MCF 10A (cell line): ENCODE measurements at regions not wholly inside any gene's neighbourhood (a gene's known extent, or its start where the extent isn't known, plus 50 kb on each side); places are given as distances from the start of the nearest gene placed in this dataset.

Experiments used
- BruUV-seq: library from RNA; stranded (reverse); fragments of 400-500 nt; replicated peaks from 2 replicates; lab custom pipeline; 2021; lab: Mats Ljungman, UMichigan
- CTCF ChIA-PET: fragments of 300-600 bp; sonication (Branson Sonifier 250); formaldehyde crosslinking; extraction: SDS; loops from one replicate; lab custom pipeline; 2021; ENCODE audit warnings: antibody characterized with exemption, inconsistent platforms; lab: Yijun Ruan, JAX
- POLR2A ChIA-PET: fragments of 300-600, 350-650 bp; sonication (Branson Sonifier 250); formaldehyde crosslinking; extraction: SDS; loops from one replicate; lab custom pipeline; 2020; ENCODE audit warnings: antibody characterized with exemption, inconsistent platforms; lab: Yijun Ruan, JAX
- DNase-seq: peaks from one replicate; pipeline ENCODE4 v3.0.0-alpha.2; 2018; ENCODE audit not compliant: unreplicated experiment
- H3K27ac Mint-ChIP-seq: one replicate; pipeline ENCODE4 v1.8.0; 2022; ENCODE audit warnings: mild to moderate bottlenecking, low read depth, mixed read lengths; ENCODE audit not compliant: unreplicated experiment
- H3K27me3 Mint-ChIP-seq: one replicate; pipeline ENCODE4 v1.8.0; 2022; ENCODE audit warnings: mixed read lengths; ENCODE audit not compliant: insufficient read depth, unreplicated experiment
- H3K36me3 Mint-ChIP-seq: one replicate; pipeline ENCODE4 v1.8.0; 2022; ENCODE audit warnings: mild to moderate bottlenecking, moderate library complexity, mixed read lengths; ENCODE audit not compliant: insufficient read depth, unreplicated experiment
- H3K4me1 Mint-ChIP-seq: one replicate; pipeline ENCODE4 v1.8.0; 2022; ENCODE audit warnings: mixed read lengths; ENCODE audit not compliant: insufficient read depth, unreplicated experiment
- H3K4me3 Mint-ChIP-seq: one replicate; pipeline ENCODE4 v1.8.0; 2022; ENCODE audit warnings: mild to moderate bottlenecking, moderate library complexity, mixed read lengths; ENCODE audit not compliant: unreplicated experiment
- H3K9me3 Mint-ChIP-seq: one replicate; pipeline ENCODE4 v1.8.0; 2022; ENCODE audit warnings: mixed read lengths; ENCODE audit not compliant: unreplicated experiment
- CTCF ChIP-seq: fragments of 200-600 bp; IDR thresholded peaks from one replicate; pipeline ENCODE4 v1.8.0; 2022; ENCODE audit warnings: antibody characterized with exemption, mild to moderate bottlenecking; ENCODE audit not compliant: unreplicated experiment
- intact Hi-C: fragments of 100-400 bp; cut with micrococcal nuclease; formaldehyde crosslinking; loops from 2 replicates; pipeline ENCODE4 v1.14.1; 2022

GRCh38 chr3:161426758-161427157, 55.4 kb upstream of the SPTSSB start:
- DNase-seq = no peak
- TF ChIP-seq CTCF = no peak
- intact Hi-C loops = no loop called here
- BruUV-seq = no TSS peak
- no peaks in the 10 kb centered on the region for H3K4me1 Mint-ChIP-seq
- ChIA-PET CTCF (interaction anchor here (0.6 to 1.7 kb wide), 5 partner anchors 17 to 330 kb away, joined by 3 to 8 read pairs (median 5); no protein-coding TSS in a partner anchor), POLR2A (interaction anchor here (1.3 kb wide), 1 partner anchor 427 kb away, joined by 3 read pairs; no protein-coding TSS in a partner anchor)
- H3K27ac Mint-ChIP-seq = no peak overlapping the region
- no peaks in the 10 kb centered on the region for H3K9me3 Mint-ChIP-seq
- no peaks in the 10 kb centered on the region for H3K36me3 Mint-ChIP-seq
- H3K27me3 Mint-ChIP-seq = no peaks in the 10 kb centered on the region
- no peak overlapping the region for H3K4me3 Mint-ChIP-seq

GRCh38 chr3:161423911-161424522, 52.7 kb upstream of the SPTSSB start:
- DNase-seq = peak; percentile 64
- BruUV-seq = no TSS peak
- Mint-ChIP-seq H3K4me1 (peaks cover 8% of the 10 kb centered on the region), H3K27ac (no peak overlapping the region), H3K27me3 (no peaks in the 10 kb centered on the region), H3K9me3 (no peaks in the 10 kb centered on the region), H3K4me3 (no peak overlapping the region), H3K36me3 (no peaks in the 10 kb centered on the region)
- ChIA-PET CTCF (interaction anchor here (0.6 to 3.9 kb wide), 3 partner anchors 86 to 152 kb away, joined by 3 to 63 read pairs (median 18); no protein-coding TSS in a partner anchor), POLR2A (interaction anchor here (1.0 kb wide), 1 partner anchor 149 kb away, joined by 3 read pairs; no protein-coding TSS in a partner anchor)
- intact Hi-C loops = loop anchor here (1.0 to 5.0 kb wide), 8 partner anchors 151 to 857 kb away; partner anchors contain the start of gene KPNA4
- TF ChIP-seq CTCF = peak; percentile 44

GRCh38 chr3:161422171-161422700, 50.9 kb upstream of the SPTSSB start:
- no peaks in the 10 kb centered on the region for H3K27me3 Mint-ChIP-seq
- H3K36me3 Mint-ChIP-seq = no peaks in the 10 kb centered on the region
- no peak overlapping the region for H3K4me3 Mint-ChIP-seq
- CTCF ChIA-PET = interaction anchor here (0.6 to 3.9 kb wide), 21 partner anchors 13 to 884 kb away, joined by 3 to 63 read pairs (median 4); no protein-coding TSS in a partner anchor
- no TSS peak for BruUV-seq
- peaks cover 8% of the 10 kb centered on the region for H3K4me1 Mint-ChIP-seq
- no peak for DNase-seq
- H3K9me3 Mint-ChIP-seq = no peaks in the 10 kb centered on the region
- no peak overlapping the region for H3K27ac Mint-ChIP-seq
- POLR2A ChIA-PET = interaction anchor here (1.5 kb wide), 1 partner anchor 137 kb away, joined by 6 read pairs; no protein-coding TSS in a partner anchor
- intact Hi-C loops = loop anchor here (5.0 kb wide), 3 partner anchors 465 to 855 kb away; partner anchors contain the start of gene KPNA4
- TF ChIP-seq CTCF = no peak
